GM12891 (cell line): ENCODE measurements at regions not wholly inside any gene's neighbourhood (a gene's known extent, or its start where the extent isn't known, plus 50 kb on each side); places are given as distances from the start of the nearest gene placed in this dataset.
"Not testable (repeated sequence)": the region's sequence is repeated elsewhere in the genome, so short reads cannot be mapped to it uniquely, and the experiment has no call there.

ENCODE experiments used
- DNase-seq: peaks from one replicate; pipeline ENCODE4 v3.0.0; 2011; ENCODE audit warnings: low spot score; ENCODE audit not compliant: insufficient read length
- FAIRE-seq: peaks from 2 replicates; lab custom pipeline; 2011; peaks lifted over from hg19 to GRCh38; lab: Jason Lieb, UNC
- PAX5 ChIP-seq: IDR thresholded peaks from 2 replicates; pipeline ENCODE4 v1.6.1; 2011; ENCODE audit warnings: low read length, moderate library complexity, mild to moderate bottlenecking; ENCODE audit not compliant: insufficient read depth, severe bottlenecking
- POLR2A ChIP-seq: IDR thresholded peaks from 2 replicates; pipeline ENCODE4 v1.6.1; 2011; ENCODE audit warnings: low read depth, low read length, control low read depth
- POLR2AphosphoS5 ChIP-seq: IDR thresholded peaks from 2 replicates; pipeline ENCODE4 v1.6.1; 2011; ENCODE audit warnings: low read depth, low read length, control low read depth
- POU2F2 ChIP-seq: IDR thresholded peaks from 2 replicates; pipeline ENCODE4 v1.6.1; 2011; ENCODE audit warnings: low read depth, mild to moderate bottlenecking, control low read depth, low read length, moderate library complexity
- SPI1 ChIP-seq: IDR thresholded peaks from 2 replicates; pipeline ENCODE4 v1.6.1; 2011; ENCODE audit warnings: low read depth, low read length, control low read depth
- TAF1 ChIP-seq: IDR thresholded peaks from 2 replicates; pipeline ENCODE4 v1.6.1; 2011; ENCODE audit warnings: low read depth, low read length, control low read depth

GRCh38 chr9:85347541-85347940 lies 394.2 kb downstream of the AGTPBP1 start:
- TF ChIP-seq SPI1 = no peak
- TF ChIP-seq POLR2AphosphoS5 = no peak
- TF ChIP-seq TAF1 = no peak
- TF ChIP-seq PAX5 = no peak
- no peak for TF ChIP-seq POU2F2
- no peak for TF ChIP-seq POLR2A
- DNase-seq = no peak
- no peak for FAIRE-seq

DNA sequence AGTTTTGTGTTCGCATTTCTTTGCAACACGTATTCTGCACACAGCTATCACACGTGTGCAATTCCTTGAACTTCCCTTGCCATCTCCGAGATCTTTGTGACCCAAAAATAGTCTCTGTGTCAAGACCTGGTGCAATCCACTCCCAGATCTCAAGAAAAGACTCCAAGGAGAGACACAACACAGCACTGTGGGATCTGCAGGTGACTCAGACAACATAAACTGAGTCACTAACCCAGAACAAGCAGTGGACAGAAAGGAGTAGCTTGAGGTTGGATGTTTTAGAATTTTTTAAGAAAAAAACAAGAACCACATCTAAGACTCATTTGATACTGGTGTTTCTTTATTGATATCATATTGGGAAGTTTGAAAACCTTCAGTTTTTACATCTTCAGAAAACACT lies 396.9 kb downstream of the AGTPBP1 start:
- FAIRE-seq (no peak), DNase-seq (no peak)
- TF ChIP-seq PAX5 (no peak), SPI1 (no peak)

DNA sequence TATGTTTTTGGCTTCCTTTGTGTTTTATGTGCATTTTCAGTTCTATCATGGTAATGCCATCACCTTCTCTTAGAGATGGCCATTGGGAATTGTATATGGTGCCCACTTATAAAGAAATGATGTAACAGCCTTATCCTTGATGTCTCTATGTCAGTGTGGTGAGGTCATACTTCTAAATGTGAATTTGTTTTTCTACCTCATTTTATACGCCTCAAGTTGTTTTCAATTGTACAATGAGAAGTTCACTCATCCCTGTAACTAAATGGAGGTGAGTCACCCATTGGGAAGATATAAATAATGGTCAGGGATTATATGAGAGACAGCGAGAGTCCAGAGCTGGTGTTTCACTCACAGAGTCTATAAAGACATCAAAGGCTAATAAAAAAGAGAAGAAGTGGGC lies 402.4 kb downstream of the AGTPBP1 start:
- FAIRE-seq (no peak), DNase-seq (no peak)
- TF ChIP-seq TAF1 (no peak), POU2F2 (no peak), POLR2A (no peak), PAX5 (no peak), SPI1 (no peak), POLR2AphosphoS5 (no peak)

- TF ChIP-seq POU2F2 (no peak), POLR2AphosphoS5 (no peak), POLR2A (no peak), TAF1 (no peak), PAX5 (no peak), SPI1 (no peak)
- FAIRE-seq (no peak), DNase-seq (no peak)
These were observed 407.5 kb downstream of the AGTPBP1 start for GRCh38 chr9:85334228-85334627.

DNA sequence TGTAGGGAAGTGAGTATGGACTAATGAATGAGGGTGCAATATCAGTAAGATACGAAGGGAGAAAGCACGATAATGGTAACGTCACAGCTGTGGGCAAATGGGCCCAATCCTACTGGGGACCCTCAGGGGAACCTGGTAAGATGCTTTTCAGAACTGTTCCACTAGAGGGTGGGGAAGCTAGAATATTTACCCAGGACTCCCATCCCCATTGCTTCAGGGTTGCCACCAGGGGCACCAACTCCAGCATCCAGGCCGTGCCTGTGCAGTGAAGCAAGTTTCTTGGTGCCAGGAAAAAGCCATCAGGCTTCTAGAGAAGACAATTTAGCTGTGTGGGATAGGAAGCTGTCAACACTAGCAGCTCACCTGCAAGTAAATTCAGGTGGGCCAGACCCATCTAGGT lies 409.3 kb downstream of the AGTPBP1 start:
- DNase-seq (no peak), FAIRE-seq (no peak)
- TF ChIP-seq TAF1 (no peak), SPI1 (no peak), PAX5 (no peak), POLR2A (no peak), POLR2AphosphoS5 (no peak), POU2F2 (no peak)

DNA sequence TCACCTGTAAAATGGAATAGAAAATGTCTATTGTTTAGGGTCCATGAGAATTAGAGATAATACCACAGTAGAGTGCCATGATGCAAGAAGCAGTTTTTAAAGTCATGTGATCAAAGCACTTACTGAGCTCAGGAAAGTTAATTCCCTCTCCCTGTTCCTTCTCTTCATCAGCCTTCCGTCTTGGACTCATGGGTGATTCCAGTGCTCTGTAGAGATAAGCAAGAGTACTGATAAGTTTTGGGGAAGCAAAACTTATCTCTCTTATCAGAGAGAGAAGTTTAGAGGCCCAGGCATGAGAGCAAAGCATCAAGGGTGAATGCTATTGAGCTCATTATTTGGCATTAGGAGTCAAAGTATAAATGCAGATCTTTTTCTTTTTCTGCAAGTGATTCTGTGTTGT lies 410.1 kb downstream of the AGTPBP1 start:
- DNase-seq = no peak
- no peak for FAIRE-seq
- TF ChIP-seq POU2F2 (no peak), POLR2A (no peak), TAF1 (no peak), SPI1 (no peak), PAX5 (no peak), POLR2AphosphoS5 (no peak)

DNA sequence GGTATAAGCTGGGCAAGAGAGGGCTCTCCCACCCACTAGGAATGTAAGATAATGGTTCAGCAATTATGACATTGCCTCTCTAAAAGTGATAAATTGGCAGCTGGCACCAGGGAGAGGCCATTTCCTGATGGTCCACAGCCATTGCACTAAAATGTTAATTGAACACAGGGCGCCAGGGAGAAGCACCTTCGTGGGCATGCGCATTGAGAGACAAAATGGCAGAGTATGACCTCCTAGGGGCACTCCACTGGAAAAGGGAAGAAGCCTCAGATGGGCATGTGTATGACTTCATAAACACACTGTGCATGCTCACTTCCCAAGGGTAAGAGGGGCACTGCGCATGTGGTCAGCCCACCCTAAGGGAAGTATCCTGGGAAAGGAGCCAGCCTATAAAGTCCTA lies 419.2 kb downstream of the AGTPBP1 start:
- TF ChIP-seq POLR2AphosphoS5 (no peak), POU2F2 (no peak), TAF1 (no peak), POLR2A (no peak), PAX5 (no peak), SPI1 (no peak)
- DNase-seq = no peak
- FAIRE-seq = no peak

DNA sequence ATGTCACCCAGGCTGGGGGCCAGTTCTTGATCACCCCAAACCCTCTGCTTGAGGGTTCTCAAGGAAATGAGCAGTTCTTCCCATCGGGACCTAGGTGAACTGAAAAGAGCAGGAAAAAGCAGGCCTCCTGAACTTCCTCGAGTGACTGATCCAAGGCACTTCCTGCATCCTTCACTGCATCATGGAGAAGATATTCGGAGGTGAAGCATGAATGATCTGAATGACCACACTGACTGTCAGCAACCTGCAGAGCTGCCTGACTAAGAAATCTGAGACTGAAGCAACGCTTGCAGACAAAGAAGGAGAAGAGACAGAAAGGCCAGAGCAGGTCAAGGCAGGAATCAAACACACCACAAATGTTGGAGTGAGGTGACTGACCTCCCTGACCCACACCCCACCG lies 420.2 kb downstream of the AGTPBP1 start:
- no peak for TF ChIP-seq TAF1
- FAIRE-seq (no peak), DNase-seq (no peak)

- FAIRE-seq (no peak), DNase-seq (no peak)
- TF ChIP-seq TAF1 = no peak
- no peak for TF ChIP-seq POU2F2
- TF ChIP-seq PAX5 = no peak
- TF ChIP-seq POLR2AphosphoS5 = no peak
- no peak for TF ChIP-seq SPI1
- no peak for TF ChIP-seq POLR2A
These were observed 421.7 kb downstream of the AGTPBP1 start for GRCh38 chr9:85319936-85320656.

GRCh38 chr9:85315535-85315934 lies 426.2 kb downstream of the AGTPBP1 start:
- not testable (repeated sequence) for DNase-seq, FAIRE-seq

- TF ChIP-seq POU2F2 = no peak
- no peak for TF ChIP-seq POLR2AphosphoS5
- TF ChIP-seq SPI1 = no peak
- no peak for TF ChIP-seq POLR2A
- no peak for TF ChIP-seq TAF1
- no peak for TF ChIP-seq PAX5
- FAIRE-seq (no peak), DNase-seq (no peak)
These were observed 431.2 kb downstream of the AGTPBP1 start for GRCh38 chr9:85310573-85310972.
